MM.1S (cell line): ENCODE measurements at regions not wholly inside any gene's neighbourhood (a gene's known extent, or its start where the extent isn't known, plus 50 kb on each side); places are given as distances from the start of the nearest gene placed in this dataset.

Experiments
- CTCF ChIP-seq: fragments of 300-600 bp; sonication (generic); IDR thresholded peaks from 2 replicates; pipeline ENCODE4 v1.5.1; 2016; ENCODE audit warnings: antibody characterized with exemption, low read length, mixed read lengths
- EZH2phosphoT487 ChIP-seq: fragments of 300-600 bp; sonication (generic); IDR thresholded peaks from 2 replicates; pipeline ENCODE4 v1.6.1; 2018; ENCODE audit warnings: antibody characterized with exemption, low read length

- TF ChIP-seq CTCF (no peak), EZH2phosphoT487 (no peak)
Measured at GRCh38 chr16:54381601-54382313, 95.2 kb upstream of the IRX3 start.
